Keratinocyte (primary cell): ENCODE measurements at regions not wholly inside any gene's neighbourhood (a gene's known extent, or its start where the extent isn't known, plus 50 kb on each side); places are given as distances from the start of the nearest gene placed in this dataset.

Experiments
- EZH2 ChIP-seq: IDR thresholded peaks from one replicate; pipeline ENCODE4 v1.6.1; 2012; ENCODE audit warnings: inconsistent platforms, mild to moderate bottlenecking, low read length, moderate library complexity
- TF ChIP-seq, protein P1 (sequence below), 3 experiments: IDR thresholded peaks in 1 of 3; conservative IDR thresholded peaks in 1 of 3; optimal IDR thresholded peaks in 1 of 3; 2 replicates in 2 of 3; 3 replicates in 1 of 3; pipeline versions ENCODE3 to v1.5.1; 2011; ENCODE audit warnings: low read length in 3 of 3, mild to moderate bottlenecking in 3 of 3, moderate library complexity in 2 of 3, control low read depth in 1 of 3, inconsistent platforms in 1 of 3; ENCODE audit not compliant: insufficient read depth in 2 of 3; ENCODE audit errors: extremely low read depth in 1 of 3

DNA sequence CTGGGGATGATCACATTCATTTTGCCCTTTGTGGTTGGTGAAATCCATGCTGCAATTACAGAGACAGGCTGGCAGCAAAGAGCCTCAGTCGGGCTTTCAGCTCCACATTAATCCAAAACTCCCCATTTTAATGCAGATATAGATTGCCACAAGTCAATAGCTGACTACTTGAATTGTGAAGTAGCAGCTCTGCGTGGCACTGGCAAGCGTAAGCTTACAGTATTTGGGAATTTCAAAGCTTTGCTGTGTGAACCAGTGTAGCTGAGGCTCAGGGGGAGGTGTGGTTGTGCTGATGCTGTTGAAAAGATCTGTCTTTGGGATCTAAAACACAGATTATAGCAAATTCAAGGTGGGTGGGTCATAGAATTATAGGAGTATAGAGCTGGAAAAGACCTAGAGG, 290.3 kb upstream of the ONECUT1 start:
- TF ChIP-seq, protein P1, sequence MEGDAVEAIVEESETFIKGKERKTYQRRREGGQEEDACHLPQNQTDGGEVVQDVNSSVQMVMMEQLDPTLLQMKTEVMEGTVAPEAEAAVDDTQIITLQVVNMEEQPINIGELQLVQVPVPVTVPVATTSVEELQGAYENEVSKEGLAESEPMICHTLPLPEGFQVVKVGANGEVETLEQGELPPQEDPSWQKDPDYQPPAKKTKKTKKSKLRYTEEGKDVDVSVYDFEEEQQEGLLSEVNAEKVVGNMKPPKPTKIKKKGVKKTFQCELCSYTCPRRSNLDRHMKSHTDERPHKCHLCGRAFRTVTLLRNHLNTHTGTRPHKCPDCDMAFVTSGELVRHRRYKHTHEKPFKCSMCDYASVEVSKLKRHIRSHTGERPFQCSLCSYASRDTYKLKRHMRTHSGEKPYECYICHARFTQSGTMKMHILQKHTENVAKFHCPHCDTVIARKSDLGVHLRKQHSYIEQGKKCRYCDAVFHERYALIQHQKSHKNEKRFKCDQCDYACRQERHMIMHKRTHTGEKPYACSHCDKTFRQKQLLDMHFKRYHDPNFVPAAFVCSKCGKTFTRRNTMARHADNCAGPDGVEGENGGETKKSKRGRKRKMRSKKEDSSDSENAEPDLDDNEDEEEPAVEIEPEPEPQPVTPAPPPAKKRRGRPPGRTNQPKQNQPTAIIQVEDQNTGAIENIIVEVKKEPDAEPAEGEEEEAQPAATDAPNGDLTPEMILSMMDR (optimal IDR thresholded peaks at IDR 0.05 in 1 of 3, IDR thresholded peaks at IDR 0.05 in 1 of 3, conservative IDR thresholded peaks at IDR 0.05 in 1 of 3; ENCODE audit: extremely low read depth in 1 of 3, insufficient read depth in 2 of 3, low read length in 3 of 3) = no peak
- no peak for TF ChIP-seq EZH2
